ENCODE measurements at regions not wholly inside any gene's neighbourhood (a gene's known extent, or its start where the extent isn't known, plus 50 kb on each side); places are given as distances from the start of the nearest gene placed in this dataset.

DNA sequence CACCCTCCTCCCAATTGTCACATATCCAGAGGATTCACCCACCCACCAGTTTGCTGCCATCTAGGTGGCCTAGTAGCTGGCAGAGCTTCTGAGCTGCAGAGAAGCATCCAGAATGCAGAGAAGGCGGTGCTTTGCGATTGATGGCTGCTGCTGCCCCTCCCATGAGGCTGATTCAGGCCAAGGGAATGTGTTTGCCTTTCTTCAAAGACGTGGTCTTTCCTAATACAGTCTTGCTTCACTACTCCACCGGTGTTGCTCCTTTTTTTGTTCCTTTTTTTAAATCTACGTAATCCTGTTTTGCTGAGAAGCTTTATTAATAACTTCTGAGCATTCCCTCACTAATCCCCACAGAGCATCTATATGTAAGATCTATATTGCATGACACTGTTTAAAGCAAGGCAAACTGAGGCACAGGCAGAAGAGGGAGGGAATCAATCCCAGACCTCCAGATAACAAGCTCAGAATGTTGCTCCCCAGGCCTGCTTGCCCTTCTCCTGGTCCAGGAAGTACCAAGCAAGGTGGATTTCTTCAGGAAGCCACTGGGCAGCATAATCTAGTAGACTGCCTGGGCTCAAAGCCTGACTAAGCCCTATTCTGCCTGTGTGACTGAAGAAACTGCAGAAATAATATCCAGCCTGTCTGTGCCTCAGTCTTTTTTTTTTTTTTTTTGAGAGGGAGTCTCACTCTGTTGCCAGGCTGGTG is 275.5 kb upstream of the FMN2 start:
- DNase-seq (ENCODE audit: low read depth in 3 of 3, low spot score in 2 of 3) = no peak

DNA sequence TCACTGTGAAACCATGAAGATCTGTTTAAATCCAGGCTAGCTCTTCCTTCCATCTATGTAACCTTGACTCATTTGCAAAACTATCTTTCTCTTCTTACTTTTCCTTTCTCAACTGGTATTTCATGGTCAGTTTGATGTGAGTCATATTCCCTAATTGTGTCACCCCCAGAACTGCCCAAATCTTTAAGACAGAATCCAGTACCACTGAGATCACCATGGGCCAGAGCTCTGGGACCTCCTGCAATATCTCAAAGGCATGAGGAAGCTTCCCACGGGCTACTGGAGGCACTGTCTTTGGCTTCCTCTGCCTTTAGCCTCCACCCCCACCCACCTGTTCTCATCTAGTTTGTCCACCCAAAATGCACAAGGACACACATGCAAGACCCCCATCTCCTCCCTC is 274.4 kb upstream of the FMN2 start:
- no peak for DNase-seq (ENCODE audit: low read depth in 3 of 3, low spot score in 2 of 3)

DNA sequence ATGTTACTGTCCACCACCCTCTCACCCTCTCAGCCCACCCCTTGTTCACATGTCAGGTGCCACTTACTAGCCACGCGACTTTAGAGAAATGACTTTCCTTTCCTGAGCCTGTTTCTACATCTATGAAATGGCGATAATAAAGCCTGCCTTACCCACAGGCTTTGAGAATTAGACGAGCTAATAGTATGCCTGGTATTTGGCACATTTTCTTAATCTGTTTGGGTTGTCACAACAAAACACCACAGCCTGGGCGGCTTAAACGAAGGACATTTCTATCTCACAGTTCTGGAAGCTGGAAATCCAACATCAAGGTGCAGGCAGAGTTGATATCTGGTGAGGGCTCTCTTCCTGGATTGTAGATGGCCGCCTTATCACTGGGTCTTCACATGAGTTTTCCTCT is 273.9 kb upstream of the FMN2 start:
- DNase-seq (ENCODE audit: low read depth in 3 of 3, low spot score in 2 of 3) = no peak

DNA sequence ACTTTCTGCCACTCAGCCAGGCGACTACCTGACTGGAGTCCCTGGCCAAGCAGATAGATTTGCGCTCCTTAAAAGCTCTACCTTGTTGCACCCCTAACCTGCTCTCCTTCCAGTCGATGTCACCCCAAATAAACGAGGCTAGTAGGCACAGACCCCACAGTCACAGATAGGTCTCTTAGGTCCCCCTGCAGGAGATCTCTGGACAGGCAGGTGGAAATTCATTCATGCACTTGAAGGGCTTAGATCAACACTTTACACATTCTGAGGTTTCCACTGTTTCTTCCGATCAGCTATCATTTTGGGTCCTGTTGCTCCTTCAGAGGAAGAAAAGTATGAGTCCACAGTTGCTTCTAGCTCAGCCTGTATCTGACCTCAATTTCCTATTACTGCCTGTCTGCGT is 272.6 kb upstream of the FMN2 start:
- DNase-seq (ENCODE audit: low read depth in 3 of 3, low spot score in 2 of 3) = no peak

DNA sequence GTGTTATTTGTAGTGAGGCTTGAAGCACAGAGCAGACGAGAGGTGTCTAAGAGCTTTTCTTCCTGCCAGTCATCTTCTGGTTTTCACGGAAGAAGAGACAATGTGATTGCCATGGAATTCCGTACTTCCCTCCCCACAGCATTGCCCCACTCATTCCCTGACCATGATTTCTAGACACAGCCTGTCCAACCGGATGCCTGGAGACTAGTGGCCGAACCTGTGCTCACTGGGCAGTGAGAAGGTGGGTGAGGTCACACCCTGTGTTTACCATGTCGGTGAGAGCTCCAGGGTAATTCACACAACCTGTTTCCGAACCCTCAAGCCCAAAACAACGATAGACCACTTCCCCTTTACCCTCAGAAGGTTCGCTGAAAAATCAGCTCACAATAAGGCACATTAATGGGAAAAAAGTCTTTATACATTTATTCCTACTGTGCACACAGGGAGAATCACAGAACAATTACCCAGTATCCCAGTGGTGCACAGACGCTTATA is 271.9 kb upstream of the FMN2 start:
- no peak for DNase-seq (ENCODE audit: low read depth in 3 of 3, low spot score in 2 of 3)

DNA sequence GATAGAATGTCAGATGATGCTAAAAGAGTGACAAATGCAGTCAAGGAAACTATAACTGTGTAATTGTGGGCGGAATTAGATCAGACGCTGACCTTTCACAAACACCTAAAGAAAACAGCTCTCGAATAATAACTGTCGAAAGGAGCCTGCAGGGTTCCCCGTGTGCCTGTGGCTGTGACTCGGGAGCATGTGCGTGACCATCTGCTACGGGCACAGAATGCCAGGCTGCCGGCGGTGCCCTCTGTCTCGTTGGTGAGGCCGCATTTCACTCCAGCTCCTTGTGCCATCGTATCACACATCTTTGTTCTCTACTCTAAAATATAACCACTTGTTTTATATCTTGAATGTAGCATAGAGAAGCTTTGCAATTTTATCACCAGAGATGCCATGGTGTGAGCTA is 267.8 kb upstream of the FMN2 start:
- no peak for DNase-seq (ENCODE audit: low read depth in 3 of 3, low spot score in 2 of 3)

DNA sequence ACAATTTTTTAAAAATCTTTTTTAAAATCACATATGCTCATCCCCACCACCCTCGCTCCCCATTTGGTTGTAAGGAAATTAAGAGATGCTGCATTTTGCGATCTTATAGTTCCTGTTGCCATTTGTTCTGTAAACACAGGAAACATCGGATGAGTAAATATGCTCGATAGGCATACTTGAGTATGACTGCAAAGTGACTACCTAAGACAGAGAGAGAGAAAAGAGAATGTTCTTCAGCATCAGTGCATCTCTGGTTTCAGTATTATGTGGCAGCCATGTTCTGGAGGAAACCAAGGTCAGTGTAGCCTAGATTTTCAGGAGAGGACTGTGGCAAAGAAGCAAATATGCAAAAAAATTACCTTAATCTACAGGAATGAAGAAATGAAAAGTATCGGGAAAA is 265.5 kb upstream of the FMN2 start:
- DNase-seq (ENCODE audit: low read depth in 3 of 3, low spot score in 2 of 3) = no peak

DNA sequence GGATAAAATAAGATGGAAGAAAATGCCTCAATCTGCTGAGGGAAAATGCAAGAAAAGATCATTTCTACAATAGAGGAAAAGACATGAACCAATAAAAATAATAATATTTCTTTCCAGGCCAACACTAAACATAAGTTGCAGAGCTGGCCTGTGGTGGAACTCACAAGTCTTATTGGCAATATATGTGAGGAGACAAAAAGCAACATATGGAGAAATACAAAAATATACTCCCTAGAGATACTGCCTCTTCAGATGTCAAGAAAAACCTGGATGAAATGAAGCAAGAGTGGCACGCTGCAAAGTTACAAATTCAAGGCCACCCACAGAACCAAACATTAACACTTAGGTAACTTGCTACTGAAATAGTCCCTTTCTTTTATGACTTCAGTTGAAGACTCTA is 264.9 kb upstream of the FMN2 start:
- DNase-seq (ENCODE audit: low read depth in 3 of 3, low spot score in 2 of 3) = no peak

DNA sequence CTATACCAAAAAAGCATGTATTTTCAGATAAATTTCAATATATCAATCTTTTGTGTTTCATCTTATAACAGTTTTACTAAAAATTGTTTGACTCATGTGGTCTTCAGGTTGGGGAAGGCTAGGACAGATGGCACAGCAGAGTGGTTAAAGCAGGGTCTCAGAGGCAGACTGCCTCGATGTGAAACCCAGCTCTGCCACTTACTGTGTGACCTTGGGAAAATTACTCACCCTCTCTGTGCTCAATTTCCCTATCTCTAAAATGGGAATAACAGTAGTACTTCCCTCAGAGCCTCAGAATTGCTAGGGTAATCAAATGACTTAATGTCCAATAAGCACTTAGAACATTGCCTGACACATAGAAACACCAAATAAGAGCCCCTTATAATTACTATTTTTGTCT is 262.1 kb upstream of the FMN2 start:
- no peak for DNase-seq (ENCODE audit: low read depth in 3 of 3, low spot score in 2 of 3)

DNA sequence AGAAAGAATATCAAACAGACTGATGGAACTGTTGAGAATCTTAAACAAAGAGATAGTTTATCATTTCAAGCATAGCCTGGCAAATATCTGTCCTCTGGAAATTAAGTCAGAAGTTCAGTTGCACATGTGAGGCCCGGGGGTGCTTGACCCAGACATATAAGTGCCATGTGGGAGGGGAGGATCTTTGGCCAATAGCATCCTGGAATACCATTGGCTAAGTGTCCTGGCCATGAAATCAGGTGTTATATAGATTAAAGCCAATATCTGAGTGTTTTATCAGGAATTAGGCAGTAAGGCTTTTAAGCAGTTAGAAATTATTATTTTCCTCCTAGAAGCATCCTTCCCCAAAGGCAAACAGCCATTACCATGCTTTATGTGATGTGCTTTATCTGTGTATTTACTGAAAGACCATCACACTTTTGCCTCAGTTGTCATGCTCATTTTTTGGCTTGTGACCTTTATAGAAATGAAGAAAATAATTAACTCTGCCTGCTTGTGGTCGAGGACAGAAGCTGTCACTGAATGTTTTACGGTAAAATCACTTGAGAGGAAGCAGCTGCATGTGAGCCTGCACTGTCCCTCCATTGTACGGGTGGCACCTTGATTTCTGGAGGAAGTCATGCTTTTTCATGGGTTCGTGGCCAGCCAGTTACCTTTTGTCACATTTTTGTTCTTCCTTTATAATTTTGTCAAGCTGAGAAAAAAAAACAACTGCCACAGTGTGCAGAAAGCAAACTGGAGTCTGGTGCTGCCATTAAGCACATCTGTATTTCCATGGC is 259.9 kb upstream of the FMN2 start:
- no peak for DNase-seq (ENCODE audit: low read depth in 3 of 3, low spot score in 2 of 3)

DNA sequence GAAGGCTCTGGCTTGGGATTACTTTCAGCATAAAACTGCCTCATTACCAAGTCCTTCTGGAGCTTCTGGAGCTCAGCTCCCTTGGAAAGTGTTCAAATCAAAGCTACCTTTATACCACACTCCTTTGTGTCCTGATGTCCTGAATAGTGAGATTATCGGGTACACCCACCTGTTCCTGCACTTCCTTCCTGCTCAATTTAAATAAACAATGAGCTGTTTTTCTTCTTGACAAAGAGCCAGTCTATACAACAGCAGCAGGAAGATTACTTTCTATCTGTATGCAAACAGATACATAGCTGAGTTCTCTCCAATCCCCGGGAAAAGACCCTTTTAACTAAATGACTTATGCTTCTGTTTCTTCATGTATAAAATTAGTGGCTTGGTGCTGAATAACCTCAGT is 258.0 kb upstream of the FMN2 start:
- no peak for DNase-seq (ENCODE audit: low read depth in 3 of 3, low spot score in 2 of 3)

DNA sequence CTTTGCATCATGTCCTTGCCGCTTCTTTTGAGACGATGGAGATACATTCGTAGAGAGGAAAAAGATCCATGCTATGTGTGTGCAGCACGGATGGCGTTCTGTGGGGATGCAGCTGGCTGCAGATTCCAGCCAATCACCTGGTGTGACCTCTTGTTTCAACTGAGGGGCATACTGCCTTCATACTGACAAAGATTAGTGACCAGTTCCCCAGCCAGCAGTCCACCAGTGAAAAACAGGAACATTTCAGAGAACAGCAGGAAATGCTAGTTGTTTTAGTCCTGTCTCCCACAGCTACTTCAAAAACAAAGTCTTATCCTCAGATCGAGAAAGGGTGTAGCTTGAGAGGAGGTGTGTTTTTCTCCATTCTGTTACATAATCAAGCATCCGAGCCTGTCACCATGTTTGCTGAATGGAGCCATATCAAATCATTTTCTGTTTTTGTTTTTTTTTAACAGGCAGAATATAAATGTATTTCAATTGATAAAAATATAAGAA is 255.7 kb upstream of the FMN2 start:
- DNase-seq (ENCODE audit: low read depth in 3 of 3, low spot score in 2 of 3) = no peak

DNA sequence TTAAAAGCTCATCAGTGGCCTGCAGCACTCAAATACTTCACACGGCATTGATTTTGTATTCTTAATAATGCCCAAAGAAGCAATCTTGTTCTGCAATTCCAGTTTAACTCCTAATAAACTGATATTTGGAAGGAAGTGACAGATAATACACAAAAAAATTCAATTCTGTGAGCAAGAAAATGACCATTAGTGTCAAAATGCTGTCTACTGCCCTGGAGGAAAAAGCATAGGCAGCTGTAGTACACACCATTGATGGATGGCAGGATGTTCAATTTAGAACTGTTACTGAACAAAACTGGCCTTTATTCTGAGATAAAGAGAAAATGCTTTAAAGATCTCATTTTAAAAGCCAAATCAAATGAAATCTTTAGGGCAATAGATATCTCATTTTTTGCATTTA is 251.3 kb upstream of the FMN2 start:
- no peak for DNase-seq (ENCODE audit: low read depth in 3 of 3, low spot score in 2 of 3)

DNA sequence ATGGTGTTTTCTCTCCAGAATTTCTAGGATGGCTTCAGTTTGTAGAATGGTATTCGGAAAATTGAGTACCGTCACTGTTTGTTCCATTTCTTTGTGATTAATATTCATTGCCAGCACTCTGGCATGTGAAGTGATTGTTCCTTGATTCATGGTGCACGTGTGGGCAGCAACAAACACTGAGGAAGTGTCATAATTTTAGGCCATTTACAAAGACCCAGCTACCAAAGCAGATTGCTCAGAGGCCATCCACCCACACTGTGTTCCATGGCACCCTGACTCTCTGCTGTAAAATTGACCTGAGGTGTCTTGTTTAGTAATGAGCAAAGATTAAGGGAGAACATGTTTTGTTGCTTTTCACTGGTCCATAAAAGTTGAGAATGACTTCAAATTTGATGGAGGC is 250.9 kb upstream of the FMN2 start:
- DNase-seq (ENCODE audit: low read depth in 3 of 3, low spot score in 2 of 3) = no peak

DNA sequence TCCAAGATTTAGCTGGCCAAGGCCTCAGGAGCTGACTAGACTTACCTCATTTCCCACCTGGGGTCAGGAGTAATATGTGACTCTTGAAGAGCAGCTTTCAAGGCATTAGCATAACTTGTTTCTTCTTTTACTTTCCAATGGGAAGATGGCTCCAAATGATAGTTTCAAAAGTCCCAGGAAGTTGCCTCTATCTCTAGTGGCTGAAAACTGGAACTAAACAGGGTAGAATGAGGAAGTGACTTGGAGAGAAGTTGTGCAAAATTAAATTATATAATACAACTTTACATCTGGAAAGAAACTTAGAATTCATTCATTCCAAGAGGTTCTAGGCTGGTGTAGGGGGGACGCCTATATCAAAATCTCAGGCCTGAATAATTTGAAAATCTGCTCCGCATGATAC is 250.1 kb upstream of the FMN2 start:
- no peak for DNase-seq (ENCODE audit: low read depth in 3 of 3, low spot score in 2 of 3)

DNA sequence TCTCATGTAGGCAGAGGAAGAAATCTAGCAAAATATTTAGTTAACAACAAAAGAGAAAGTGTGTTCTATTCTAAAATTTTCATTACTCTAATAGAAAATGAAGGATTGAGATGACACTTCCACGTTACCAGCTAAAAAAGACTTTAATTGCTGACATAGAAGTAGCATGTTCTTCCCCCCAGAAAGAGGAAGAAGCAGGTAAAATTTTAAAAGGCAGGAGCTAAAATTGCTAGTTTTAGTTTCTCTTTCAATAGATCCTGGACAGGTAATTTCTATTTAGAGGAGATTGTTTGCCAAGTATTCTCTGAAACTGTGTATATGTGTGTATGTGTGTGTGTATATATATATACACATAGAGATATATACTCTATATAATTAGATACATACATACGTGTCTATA is 248.1 kb upstream of the FMN2 start:
- DNase-seq (ENCODE audit: low read depth in 3 of 3, low spot score in 2 of 3) = no peak

DNA sequence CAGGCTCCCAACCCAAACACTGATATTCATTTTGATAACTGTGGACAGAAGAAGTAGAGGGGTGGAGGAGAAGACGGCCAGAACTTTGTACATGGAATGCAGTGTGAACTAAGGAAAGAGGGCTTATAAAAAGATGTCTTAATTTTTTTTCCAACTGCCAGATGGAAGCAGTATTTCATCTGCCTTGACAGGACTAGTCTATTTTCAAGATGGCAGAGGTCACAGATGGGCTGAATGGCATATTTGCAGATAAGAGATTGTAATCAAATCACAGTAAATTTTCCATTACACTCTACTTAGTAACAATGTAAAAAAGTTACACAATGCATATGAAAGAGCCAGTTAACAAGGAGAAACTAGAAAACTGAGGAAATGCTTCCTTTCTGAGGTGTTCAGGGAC is 246.8 kb upstream of the FMN2 start:
- no peak for DNase-seq (ENCODE audit: low read depth in 3 of 3, low spot score in 2 of 3)

DNA sequence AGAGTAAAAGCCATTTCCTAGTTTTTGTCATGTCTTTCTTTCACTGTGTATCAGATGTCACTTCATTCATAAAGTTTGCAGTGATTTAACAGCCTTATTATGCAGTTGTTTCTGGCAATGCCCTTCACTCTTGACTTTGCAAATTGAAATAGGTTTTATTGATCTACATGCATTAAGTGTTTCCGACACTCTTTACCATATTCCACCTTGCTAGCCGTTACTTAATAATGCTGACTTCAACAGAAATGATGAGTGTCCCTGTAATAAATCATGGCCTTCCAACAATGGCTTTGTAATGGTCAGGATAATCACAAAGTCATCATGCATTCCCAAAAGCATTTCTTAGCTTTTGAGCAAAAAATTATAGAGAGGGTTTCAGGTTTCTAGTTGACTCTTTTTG is 236.8 kb upstream of the FMN2 start:
- DNase-seq (ENCODE audit: low read depth in 3 of 3, low spot score in 2 of 3) = no peak

DNA sequence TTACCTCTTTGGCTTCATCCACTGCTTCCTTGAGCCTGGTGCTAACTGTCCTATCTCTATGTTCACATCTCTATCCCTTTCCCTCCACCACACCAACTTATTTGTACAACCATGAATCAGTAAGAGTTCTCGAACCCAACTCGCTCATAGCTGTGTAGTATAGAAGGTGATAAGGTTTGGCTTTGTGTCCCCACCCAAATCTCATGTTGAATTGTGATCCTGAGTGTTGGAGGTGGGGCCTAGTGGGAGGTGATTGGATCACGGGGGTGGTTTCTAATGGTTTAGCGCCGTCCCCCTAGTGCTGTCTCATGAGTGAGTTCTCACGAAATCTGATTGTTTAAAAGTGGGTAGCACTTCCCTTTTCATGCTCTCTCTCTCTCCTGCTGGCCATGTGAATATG is 235.6 kb upstream of the FMN2 start:
- no peak for DNase-seq (ENCODE audit: low read depth in 3 of 3, low spot score in 2 of 3)

DNA sequence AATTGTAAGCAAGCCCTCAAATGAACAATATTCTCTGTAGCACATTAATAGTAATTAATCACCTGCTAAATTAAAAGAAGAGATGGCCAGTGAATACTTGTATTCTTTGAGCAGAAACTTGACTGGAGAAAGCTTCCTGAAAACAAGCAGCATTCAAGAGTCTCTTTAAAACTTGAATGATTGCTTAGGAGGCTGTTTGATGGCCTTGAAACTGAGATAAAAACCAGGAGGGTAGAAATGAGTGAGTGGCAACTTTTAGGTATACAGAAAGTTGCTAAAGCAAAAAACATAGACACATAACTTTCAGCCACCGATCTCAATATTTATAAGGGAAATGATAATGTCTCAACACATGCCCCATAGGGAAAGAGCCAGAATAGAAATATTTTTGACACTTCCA is 234.8 kb upstream of the FMN2 start:
- no peak for DNase-seq (ENCODE audit: low read depth in 3 of 3, low spot score in 2 of 3)

DNA sequence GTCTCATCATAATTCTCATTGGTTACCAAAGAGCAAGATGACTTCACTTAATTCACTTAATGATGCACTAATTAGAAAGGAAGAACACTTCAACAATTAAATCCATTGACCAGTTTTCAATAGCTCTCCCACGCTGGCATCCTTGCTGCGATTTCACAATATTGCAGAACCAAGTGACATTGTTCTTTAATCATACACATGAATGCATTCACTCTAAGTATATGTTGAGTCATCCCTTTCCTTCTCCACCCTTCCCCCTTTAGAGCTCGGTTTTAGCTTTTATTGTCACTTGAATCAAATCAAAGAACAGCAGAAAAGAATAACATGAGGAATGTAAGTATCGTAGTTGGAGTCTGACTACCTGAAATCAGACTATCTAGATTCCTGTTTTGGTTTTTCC is 233.6 kb upstream of the FMN2 start:
- no peak for DNase-seq (ENCODE audit: low read depth in 3 of 3, low spot score in 2 of 3)

DNA sequence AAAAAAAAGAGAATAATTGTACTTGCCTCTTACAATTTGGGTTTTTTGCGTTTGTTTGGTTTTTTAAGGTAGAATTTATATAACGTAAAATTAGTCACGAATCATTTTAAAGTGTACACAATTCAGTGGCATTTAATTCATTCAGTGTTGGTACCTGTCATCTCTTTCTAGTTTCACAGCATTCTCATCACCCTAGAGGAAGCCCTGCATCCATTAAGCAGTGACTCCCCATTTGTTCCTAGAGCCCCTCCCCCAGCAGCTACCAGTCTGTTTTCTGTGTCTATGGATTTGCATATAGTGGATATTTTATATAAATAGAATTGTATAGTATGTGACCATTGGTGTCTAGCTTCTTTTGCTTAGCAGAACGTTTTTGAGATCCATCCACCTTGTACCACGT is 233.2 kb upstream of the FMN2 start:
- no peak for DNase-seq (ENCODE audit: low read depth in 3 of 3, low spot score in 2 of 3)

All from right renal cortex interstitium (tissue), 3 donors.